ENCODE measurements at regions not wholly inside any gene's neighbourhood (a gene's known extent, or its start where the extent isn't known, plus 50 kb on each side); places are given as distances from the start of the nearest gene placed in this dataset.

DNA sequence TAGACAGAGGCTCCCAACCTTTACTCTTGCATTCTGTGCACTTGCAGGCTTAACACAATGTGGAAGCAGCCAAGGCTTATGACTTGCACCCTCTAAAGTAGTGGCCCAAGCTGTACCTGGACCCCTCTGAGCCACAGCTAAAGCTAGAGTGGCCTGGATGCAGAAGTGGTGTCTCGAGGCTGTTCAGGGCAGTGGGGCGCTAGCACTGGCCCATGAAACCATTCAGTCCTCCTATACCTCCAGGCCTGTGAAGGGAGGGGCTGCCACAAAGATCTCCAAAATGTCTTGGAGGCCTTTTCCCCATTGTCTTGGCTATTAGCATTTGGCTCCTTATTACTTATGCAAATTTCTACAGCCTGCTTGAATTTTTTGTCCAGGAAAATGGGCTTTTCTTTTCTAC lies 207.7 kb downstream of the OSR1 start:
- no peak overlapping the region for H3K27ac ChIP-seq
- intact Hi-C loops (cut with DNase I): no loop called here
- no peak for TF ChIP-seq POLR2A (IDR thresholded peaks at IDR 0.05)
- TF ChIP-seq, protein P1, sequence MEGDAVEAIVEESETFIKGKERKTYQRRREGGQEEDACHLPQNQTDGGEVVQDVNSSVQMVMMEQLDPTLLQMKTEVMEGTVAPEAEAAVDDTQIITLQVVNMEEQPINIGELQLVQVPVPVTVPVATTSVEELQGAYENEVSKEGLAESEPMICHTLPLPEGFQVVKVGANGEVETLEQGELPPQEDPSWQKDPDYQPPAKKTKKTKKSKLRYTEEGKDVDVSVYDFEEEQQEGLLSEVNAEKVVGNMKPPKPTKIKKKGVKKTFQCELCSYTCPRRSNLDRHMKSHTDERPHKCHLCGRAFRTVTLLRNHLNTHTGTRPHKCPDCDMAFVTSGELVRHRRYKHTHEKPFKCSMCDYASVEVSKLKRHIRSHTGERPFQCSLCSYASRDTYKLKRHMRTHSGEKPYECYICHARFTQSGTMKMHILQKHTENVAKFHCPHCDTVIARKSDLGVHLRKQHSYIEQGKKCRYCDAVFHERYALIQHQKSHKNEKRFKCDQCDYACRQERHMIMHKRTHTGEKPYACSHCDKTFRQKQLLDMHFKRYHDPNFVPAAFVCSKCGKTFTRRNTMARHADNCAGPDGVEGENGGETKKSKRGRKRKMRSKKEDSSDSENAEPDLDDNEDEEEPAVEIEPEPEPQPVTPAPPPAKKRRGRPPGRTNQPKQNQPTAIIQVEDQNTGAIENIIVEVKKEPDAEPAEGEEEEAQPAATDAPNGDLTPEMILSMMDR (IDR thresholded peaks at IDR 0.05): no peak
- 72 to 100% methylated on average over 1 to 2 of the region's 2 CpGs for WGBS, 2 donors
- no peak overlapping the region for H3K4me3 ChIP-seq
- H3K9me3 ChIP-seq: peaks cover 0 to 12% (median 10%) of the 10 kb centered on the region in 3 donors
- no peak for DNase-seq
- no peaks in the 10 kb centered on the region for H3K27me3 ChIP-seq
- no peaks in the 10 kb centered on the region for H3K4me1 ChIP-seq
- no peaks in the 10 kb centered on the region for H3K36me3 ChIP-seq

DNA sequence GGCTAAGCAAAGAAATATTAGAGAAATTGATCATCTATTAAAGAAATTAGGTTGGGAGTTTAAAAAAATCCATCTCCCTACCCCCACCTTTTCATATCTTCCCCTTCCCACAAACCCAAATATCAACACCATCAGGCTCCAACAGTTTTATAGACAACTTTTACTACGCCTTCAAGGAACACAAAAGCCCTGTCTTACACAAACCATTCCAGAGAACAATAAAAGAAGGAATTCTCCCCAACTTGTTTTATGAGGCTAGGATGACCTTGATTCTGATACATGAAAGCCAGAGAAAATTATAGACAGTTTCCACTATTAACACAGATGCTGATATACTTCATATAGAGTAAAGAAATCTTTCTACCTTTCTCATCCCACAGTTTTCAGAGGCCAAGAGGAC lies 211.6 kb downstream of the OSR1 start:
- Histone ChIP-seq H3K27me3 (no peaks in the 10 kb centered on the region), H3K4me3 (no peak overlapping the region), H3K4me1 (no peaks in the 10 kb centered on the region), H3K27ac (no peak overlapping the region), H3K36me3 (no peaks in the 10 kb centered on the region), H3K9me3 (peaks cover 0 to 12% (median 10%) of the 10 kb centered on the region in 3 donors)
- WGBS, 2 donors: 68 to 75% methylated on average over 1 of the region's 1 CpG
- intact Hi-C loops (cut with DNase I): no loop called here
- TF ChIP-seq, protein P1 (IDR thresholded peaks at IDR 0.05): no peak
- TF ChIP-seq POLR2A (IDR thresholded peaks at IDR 0.05): no peak
- DNase-seq: no peak

DNA sequence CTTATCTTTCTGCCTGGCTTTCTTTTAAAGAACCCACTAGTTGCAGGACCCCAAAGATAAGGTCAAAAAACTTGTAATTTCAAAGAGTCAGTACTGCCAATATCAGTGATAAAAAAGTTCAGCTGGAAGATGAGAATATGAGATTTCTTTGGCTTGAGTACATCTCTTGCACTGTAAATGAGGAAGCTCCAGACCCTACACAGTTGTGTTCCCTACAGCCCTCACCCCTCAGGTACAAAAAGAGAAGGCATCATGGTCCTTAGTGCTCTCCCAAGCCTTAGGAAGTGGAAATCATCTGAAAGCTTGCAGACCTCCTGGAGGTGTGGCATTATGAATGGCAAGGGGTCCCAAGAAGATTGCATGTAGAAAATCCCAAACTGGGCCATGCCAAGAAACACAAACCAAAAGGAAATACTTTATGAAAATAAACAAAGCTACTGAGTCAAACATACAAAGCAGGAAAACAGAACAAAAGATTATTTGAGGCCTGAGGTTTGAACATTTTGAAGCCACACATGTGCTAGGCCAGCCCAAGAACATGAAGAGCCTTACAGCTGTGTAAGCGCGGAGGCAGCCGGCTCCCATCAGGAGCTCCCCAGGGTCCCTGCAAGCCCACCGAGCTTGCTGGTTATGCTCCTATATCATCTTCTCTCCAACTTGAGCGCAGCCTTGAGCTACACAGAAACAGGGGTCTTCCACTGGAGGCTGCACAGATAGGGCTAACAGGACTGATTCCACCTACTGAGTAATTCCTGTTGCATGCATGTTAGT lies 217.0 kb downstream of the OSR1 start:
- intact Hi-C loops (cut with DNase I): no loop called here
- H3K4me3 ChIP-seq: no peak overlapping the region
- H3K4me1 ChIP-seq: no peaks in the 10 kb centered on the region
- no peak for TF ChIP-seq POLR2A (IDR thresholded peaks at IDR 0.05)
- TF ChIP-seq, protein P1 (IDR thresholded peaks at IDR 0.05): no peak
- H3K9me3 ChIP-seq: no peaks in the 10 kb centered on the region
- WGBS, 2 donors: 83 to 96% methylated on average over 4 to 5 of the region's 5 CpGs
- no peaks in the 10 kb centered on the region for H3K36me3 ChIP-seq
- no peaks in the 10 kb centered on the region for H3K27me3 ChIP-seq
- no peak for DNase-seq
- H3K27ac ChIP-seq: no peak overlapping the region

DNA sequence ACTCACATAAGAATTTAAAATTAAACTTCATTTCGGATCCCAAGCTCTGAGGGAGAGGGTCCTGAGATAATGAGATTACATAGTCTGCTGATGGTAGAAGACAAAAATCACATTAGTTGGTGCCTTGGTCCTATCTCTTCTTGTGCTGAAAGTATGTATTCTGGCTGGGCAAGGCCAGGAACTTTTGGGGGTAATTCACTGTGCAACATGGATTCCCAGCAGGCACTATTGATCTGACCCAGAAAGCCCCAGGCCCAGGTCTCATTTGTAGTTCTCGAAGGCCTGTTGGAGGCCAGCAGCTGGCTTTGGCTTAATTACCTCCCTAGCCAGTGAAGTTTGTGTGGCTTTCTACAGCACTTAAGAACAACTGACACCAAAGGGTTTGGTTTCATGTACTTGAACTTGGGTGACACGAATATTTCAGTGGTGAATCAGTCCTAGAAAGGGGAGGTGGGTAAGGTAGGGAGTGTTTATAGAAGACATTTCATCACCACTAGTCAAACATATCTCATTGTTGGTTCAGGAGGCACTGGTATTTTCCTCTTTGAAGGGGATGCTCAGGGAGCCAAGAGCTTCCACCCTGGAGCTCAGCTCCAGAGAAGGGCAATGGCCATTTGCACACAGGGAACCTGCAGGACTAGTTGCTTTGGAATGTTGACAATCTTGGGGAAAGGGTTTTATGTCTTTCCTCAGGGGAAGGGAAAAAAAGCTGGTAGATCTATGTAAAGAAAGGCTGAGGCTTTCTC lies 217.8 kb downstream of the OSR1 start:
- no peaks in the 10 kb centered on the region for H3K27me3 ChIP-seq
- H3K36me3 ChIP-seq: no peaks in the 10 kb centered on the region
- TF ChIP-seq POLR2A (IDR thresholded peaks at IDR 0.05): no peak
- TF ChIP-seq, protein P1 (IDR thresholded peaks at IDR 0.05): no peak
- intact Hi-C loops (cut with DNase I): no loop called here
- no peaks in the 10 kb centered on the region for H3K4me1 ChIP-seq
- no peak overlapping the region for H3K4me3 ChIP-seq
- no peak for DNase-seq
- 61 to 79% methylated on average over 3 of the region's 3 CpGs for WGBS, 2 donors
- no peak overlapping the region for H3K27ac ChIP-seq
- no peaks in the 10 kb centered on the region for H3K9me3 ChIP-seq

DNA sequence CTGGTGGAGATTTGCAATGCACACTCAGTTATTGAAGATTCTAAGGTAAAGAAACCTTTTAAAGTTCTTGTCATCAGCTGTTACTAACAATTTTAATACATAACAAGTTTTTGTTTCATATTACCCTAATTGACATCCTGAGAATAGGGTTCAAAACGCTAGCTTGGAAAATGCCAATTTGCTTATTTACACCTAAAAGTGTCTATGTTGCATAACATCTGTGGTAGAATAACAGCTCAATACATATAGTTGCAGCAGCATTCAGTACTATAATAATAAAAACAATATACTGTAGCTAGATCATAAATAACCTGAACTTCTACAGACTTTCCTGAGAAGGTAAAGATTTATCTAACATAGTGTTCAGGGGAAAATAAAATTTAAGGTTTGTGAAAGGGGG lies 219.0 kb downstream of the OSR1 start:
- no peak for TF ChIP-seq POLR2A (IDR thresholded peaks at IDR 0.05)
- TF ChIP-seq, protein P1 (IDR thresholded peaks at IDR 0.05): no peak
- H3K36me3 ChIP-seq: no peaks in the 10 kb centered on the region
- H3K27ac ChIP-seq: no peak overlapping the region
- no peaks in the 10 kb centered on the region for H3K4me1 ChIP-seq
- H3K9me3 ChIP-seq: peaks cover 0 to 7% (median 0%) of the 10 kb centered on the region in 3 donors
- 86 to 92% methylated on average over 1 of the region's 1 CpG for WGBS, 2 donors
- no peaks in the 10 kb centered on the region for H3K27me3 ChIP-seq
- H3K4me3 ChIP-seq: no peak overlapping the region
- no peak for DNase-seq
- intact Hi-C loops (cut with DNase I): no loop called here

Data from esophagus squamous epithelium (tissue), 5 donors.